ENCODE measurements at regions not wholly inside any gene's neighbourhood (a gene's known extent, or its start where the extent isn't known, plus 50 kb on each side); places are given as distances from the start of the nearest gene placed in this dataset.

GRCh38 chr11:71179877-71180605 lies 72.3 kb downstream of the SHANK2 start (continued):
- TF ChIP-seq, protein P1, sequence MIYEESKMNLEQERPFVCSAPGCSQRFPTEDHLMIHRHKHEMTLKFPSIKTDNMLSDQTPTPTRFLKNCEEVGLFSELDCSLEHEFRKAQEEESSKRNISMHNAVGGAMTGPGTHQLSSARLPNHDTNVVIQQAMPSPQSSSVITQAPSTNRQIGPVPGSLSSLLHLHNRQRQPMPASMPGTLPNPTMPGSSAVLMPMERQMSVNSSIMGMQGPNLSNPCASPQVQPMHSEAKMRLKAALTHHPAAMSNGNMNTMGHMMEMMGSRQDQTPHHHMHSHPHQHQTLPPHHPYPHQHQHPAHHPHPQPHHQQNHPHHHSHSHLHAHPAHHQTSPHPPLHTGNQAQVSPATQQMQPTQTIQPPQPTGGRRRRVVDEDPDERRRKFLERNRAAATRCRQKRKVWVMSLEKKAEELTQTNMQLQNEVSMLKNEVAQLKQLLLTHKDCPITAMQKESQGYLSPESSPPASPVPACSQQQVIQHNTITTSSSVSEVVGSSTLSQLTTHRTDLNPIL (CRISPR knock-in tag; IDR thresholded peaks at IDR 0.05): no peak
- TF ChIP-seq CREBBP (IDR thresholded peaks at IDR 0.05; ENCODE audit: low read depth, low read length): no peak
- TF ChIP-seq RB1 (IDR thresholded peaks at IDR 0.05; ENCODE audit: low read depth): no peak
- TF ChIP-seq, protein P2, sequence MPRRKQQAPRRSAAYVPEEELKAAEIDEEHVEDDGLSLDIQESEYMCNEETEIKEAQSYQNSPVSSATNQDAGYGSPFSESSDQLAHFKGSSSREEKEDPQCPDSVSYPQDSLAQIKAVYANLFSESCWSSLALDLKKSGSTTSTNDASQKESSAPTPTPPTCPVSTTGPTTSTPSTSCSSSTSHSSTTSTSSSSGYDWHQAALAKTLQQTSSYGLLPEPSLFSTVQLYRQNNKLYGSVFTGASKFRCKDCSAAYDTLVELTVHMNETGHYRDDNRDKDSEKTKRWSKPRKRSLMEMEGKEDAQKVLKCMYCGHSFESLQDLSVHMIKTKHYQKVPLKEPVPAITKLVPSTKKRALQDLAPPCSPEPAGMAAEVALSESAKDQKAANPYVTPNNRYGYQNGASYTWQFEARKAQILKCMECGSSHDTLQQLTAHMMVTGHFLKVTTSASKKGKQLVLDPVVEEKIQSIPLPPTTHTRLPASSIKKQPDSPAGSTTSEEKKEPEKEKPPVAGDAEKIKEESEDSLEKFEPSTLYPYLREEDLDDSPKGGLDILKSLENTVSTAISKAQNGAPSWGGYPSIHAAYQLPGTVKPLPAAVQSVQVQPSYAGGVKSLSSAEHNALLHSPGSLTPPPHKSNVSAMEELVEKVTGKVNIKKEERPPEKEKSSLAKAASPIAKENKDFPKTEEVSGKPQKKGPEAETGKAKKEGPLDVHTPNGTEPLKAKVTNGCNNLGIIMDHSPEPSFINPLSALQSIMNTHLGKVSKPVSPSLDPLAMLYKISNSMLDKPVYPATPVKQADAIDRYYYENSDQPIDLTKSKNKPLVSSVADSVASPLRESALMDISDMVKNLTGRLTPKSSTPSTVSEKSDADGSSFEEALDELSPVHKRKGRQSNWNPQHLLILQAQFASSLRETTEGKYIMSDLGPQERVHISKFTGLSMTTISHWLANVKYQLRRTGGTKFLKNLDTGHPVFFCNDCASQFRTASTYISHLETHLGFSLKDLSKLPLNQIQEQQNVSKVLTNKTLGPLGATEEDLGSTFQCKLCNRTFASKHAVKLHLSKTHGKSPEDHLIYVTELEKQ (CRISPR knock-in tag; IDR thresholded peaks at IDR 0.05): no peak
- no peak for TF ChIP-seq MYC (IDR thresholded peaks at IDR 0.05; ENCODE audit: low read depth, low read length)
- no peak for TF ChIP-seq MYC (CRISPR knock-in tag; IDR thresholded peaks at IDR 0.05; ENCODE audit: borderline replicate concordance, low read depth)
- TF ChIP-seq, protein P3, sequence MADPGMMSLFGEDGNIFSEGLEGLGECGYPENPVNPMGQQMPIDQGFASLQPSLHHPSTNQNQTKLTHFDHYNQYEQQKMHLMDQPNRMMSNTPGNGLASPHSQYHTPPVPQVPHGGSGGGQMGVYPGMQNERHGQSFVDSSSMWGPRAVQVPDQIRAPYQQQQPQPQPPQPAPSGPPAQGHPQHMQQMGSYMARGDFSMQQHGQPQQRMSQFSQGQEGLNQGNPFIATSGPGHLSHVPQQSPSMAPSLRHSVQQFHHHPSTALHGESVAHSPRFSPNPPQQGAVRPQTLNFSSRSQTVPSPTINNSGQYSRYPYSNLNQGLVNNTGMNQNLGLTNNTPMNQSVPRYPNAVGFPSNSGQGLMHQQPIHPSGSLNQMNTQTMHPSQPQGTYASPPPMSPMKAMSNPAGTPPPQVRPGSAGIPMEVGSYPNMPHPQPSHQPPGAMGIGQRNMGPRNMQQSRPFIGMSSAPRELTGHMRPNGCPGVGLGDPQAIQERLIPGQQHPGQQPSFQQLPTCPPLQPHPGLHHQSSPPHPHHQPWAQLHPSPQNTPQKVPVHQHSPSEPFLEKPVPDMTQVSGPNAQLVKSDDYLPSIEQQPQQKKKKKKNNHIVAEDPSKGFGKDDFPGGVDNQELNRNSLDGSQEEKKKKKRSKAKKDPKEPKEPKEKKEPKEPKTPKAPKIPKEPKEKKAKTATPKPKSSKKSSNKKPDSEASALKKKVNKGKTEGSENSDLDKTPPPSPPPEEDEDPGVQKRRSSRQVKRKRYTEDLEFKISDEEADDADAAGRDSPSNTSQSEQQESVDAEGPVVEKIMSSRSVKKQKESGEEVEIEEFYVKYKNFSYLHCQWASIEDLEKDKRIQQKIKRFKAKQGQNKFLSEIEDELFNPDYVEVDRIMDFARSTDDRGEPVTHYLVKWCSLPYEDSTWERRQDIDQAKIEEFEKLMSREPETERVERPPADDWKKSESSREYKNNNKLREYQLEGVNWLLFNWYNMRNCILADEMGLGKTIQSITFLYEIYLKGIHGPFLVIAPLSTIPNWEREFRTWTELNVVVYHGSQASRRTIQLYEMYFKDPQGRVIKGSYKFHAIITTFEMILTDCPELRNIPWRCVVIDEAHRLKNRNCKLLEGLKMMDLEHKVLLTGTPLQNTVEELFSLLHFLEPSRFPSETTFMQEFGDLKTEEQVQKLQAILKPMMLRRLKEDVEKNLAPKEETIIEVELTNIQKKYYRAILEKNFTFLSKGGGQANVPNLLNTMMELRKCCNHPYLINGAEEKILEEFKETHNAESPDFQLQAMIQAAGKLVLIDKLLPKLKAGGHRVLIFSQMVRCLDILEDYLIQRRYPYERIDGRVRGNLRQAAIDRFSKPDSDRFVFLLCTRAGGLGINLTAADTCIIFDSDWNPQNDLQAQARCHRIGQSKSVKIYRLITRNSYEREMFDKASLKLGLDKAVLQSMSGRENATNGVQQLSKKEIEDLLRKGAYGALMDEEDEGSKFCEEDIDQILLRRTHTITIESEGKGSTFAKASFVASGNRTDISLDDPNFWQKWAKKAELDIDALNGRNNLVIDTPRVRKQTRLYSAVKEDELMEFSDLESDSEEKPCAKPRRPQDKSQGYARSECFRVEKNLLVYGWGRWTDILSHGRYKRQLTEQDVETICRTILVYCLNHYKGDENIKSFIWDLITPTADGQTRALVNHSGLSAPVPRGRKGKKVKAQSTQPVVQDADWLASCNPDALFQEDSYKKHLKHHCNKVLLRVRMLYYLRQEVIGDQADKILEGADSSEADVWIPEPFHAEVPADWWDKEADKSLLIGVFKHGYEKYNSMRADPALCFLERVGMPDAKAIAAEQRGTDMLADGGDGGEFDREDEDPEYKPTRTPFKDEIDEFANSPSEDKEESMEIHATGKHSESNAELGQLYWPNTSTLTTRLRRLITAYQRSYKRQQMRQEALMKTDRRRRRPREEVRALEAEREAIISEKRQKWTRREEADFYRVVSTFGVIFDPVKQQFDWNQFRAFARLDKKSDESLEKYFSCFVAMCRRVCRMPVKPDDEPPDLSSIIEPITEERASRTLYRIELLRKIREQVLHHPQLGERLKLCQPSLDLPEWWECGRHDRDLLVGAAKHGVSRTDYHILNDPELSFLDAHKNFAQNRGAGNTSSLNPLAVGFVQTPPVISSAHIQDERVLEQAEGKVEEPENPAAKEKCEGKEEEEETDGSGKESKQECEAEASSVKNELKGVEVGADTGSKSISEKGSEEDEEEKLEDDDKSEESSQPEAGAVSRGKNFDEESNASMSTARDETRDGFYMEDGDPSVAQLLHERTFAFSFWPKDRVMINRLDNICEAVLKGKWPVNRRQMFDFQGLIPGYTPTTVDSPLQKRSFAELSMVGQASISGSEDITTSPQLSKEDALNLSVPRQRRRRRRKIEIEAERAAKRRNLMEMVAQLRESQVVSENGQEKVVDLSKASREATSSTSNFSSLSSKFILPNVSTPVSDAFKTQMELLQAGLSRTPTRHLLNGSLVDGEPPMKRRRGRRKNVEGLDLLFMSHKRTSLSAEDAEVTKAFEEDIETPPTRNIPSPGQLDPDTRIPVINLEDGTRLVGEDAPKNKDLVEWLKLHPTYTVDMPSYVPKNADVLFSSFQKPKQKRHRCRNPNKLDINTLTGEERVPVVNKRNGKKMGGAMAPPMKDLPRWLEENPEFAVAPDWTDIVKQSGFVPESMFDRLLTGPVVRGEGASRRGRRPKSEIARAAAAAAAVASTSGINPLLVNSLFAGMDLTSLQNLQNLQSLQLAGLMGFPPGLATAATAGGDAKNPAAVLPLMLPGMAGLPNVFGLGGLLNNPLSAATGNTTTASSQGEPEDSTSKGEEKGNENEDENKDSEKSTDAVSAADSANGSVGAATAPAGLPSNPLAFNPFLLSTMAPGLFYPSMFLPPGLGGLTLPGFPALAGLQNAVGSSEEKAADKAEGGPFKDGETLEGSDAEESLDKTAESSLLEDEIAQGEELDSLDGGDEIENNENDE (IDR thresholded peaks at IDR 0.05; ENCODE audit: low read depth, low read length): no peak
